Tongue (tissue), 1 donor: ENCODE measurements at regions not wholly inside any gene's neighbourhood (a gene's known extent, or its start where the extent isn't known, plus 50 kb on each side); places are given as distances from the start of the nearest gene placed in this dataset.
"Not testable (repeated sequence)": the region's sequence is repeated elsewhere in the genome, so short reads cannot be mapped to it uniquely, and the experiment has no call there.

Experiments
- DNase-seq: peaks from one replicate; pipeline ENCODE4 v3.0.0-alpha.2; 2015

- no peak for DNase-seq
Observed at GRCh38 chr10:44267007-44267406, 117.9 kb downstream of the CXCL12 start.

DNA sequence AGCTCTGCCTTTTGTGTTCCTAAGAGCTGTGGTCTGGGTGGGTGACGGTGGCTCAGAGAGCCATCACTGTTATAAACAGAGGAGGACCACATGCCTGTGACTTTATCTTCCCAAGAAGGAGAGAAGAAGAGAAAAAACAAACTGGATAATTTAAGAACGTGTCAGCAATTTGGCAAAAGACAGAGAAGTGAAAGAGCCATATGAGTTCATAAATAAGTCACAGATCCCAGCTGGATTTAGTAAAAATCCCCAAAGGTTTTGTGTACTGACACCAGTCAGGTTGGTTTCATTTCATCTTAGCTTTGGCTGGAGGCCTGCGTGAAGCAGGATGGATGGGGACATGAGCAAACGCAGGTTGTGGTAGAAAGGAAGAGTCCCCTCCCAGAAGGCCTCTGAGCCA is 120.7 kb downstream of the CXCL12 start:
- peak; percentile 28 for DNase-seq

DNA sequence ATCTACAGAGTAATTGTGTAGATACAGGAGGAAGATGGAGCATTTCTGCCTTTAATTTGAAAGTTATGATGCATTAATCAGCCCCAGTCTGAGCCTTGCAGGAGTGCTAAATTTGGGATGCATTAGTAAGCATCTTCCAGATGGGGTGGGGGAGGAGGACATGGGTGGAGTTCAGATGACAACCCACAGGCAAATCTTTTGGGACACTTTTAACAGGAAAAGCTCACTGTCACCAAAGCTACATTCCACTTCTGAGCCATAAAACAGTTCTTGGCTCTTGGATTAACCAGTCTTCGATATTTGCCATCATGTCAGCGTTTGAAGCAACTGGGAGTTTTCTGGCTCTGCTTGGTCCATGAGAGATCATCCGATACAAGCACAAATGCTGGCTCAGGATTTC is 121.1 kb downstream of the CXCL12 start:
- DNase-seq: no peak

DNA sequence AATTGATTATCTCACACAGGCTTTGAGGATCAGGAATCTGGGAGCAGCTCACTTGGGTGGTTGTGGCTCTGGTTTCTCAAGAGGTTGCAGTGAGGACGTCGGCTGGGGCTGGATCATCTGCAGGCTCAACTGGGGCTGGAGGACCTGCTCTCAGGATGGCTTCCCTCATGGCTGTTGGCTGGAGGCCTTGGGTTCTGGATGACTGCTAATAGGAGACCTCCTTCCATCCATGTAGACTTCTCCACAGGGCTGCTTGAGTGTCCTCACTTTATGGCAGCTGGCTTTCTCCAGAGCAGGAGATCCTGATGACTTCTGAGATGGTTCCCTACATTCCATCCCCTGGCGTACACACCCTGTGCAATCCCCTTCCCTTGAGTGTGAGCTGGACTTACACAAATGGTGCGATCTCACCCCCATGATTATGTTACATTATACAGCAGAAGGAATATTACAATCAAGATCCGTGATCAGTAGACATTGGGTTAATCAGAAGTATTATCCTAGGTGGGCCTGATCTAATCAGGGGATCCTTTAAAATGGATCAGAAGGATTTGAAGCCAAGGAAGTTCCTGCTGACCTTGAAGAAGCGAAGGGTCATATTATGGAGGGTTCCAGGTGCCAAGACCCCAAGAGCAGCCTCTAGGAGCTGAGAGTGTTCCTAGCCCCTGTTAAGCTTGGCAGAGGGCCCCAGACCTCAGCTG is 122.2 kb downstream of the CXCL12 start:
- no peak for DNase-seq

DNA sequence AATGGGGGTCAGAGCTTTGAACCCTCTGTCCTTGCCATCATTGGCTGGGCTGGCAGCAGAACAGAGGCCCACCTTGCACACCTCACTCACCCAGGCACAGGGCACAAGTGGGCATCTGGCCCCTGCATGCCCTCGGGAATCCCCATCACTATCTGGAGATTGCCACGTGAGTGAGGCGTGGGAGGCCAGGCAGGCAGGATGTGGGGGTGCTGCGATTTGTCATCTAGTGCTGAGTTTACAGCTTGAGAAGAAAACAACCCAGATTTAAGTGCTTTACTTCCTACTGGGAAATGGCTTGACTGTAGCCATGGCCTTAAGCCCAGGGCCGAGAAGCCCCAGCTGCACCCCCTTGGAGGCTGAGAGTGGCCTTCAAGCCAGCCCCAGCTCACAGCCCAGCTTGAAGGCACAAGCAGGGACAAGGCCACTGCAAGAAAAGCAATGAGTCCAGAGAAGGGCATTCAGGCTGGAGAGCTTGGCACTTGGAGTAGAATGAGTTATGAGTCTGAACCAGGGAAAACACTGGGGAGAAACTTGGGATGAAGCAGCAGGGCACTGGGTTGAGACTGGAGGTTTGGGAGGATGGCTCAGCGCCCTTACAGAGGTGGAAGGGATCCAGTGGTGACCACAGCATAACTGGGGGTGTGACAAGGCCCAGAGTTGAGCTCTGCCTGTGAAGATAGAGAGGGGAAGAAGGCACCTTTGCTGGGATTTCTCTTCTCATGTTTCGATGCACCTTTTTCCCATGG is 123.0 kb downstream of the CXCL12 start:
- DNase-seq: no peak

DNA sequence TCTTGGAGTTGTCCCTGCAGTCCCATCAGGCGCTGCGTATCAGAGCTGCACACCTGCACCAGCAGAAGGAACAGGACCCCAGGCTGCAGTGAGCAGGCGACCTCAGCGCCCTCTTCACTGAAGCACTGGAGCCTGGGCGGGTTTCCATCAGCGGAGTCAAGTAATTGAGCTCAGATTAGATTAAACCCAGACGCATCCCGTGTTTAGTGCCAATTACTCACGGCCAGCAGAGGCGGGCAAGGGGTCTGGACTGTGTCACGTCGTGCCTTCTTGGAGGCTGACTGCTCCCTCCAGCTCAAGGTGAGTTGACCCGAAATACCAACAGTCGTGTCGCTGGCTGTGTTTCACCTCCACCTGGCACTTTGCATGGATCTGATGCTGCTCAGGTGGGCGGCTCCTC is 123.6 kb downstream of the CXCL12 start:
- peak; percentile 38 for DNase-seq

GRCh38 chr10:44260286-44260928 is 124.5 kb downstream of the CXCL12 start:
- DNase-seq: no peak

- DNase-seq: no peak
Observed at GRCh38 chr10:44259090-44259874, 125.6 kb downstream of the CXCL12 start.

GRCh38 chr10:44258460-44259089 is 126.3 kb downstream of the CXCL12 start:
- no peak for DNase-seq

DNA sequence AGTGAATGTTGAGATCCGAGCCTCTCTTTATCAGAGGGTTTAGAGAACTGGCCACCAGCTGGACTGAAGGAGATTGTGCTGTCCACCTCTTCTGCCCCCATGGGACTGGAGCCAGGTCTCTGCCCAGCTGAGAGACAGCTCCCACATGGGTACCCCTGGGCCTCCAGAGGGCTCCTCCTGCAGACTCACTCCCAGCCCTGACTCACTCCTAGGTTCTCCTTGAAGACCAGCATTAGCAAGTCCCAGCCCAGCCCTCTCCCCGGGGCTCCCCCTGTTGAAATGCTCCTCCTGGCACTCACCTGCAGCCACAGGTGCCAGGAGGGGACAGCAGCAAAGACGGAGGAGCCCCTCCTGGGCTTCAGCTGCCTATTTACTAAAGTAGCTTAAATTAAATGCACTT is 126.9 kb downstream of the CXCL12 start:
- DNase-seq: no peak

- DNase-seq: peak; percentile 73
Observed at GRCh38 chr10:44253769-44254462, 131.0 kb downstream of the CXCL12 start.

DNA sequence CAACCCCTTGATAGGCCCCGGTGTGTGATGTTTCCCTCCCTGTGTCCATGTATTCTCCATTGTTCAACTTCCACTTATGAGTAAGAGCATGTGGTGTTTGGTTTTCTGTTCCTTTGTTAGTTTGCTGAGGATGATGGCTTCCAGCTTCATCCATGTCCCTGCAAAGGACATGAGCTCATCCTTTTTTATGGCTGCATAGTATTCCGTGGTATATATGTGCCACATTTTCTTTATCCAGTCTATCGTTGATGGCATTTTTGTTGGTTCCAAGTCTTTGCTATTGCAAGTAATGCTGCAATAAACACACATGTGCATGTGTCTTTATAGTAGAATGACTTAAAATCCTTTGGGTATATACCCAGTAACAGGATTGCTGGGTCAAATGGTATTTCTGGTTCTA is 132.3 kb downstream of the CXCL12 start:
- DNase-seq: not testable (repeated sequence)

DNA sequence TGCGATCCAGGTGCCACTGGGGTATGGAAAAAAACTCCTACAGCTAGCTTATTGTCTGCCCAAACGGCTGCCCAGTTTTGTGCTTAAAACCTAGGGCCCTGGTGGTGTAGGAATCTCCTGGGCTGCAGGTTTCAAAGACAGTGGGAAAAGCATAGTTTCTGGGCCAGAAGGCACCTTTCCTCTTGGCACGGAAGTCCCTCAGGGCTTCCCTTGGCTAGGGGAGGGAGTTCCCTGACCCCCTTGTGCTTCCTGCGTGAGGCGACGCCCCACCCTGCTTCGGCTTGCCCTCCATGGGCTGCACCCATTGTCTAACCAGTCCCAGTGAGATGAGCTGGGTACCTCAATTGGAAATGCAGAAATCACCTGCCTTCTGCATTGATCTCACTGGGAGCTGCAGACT is 135.0 kb downstream of the CXCL12 start:
- not testable (repeated sequence) for DNase-seq

DNA sequence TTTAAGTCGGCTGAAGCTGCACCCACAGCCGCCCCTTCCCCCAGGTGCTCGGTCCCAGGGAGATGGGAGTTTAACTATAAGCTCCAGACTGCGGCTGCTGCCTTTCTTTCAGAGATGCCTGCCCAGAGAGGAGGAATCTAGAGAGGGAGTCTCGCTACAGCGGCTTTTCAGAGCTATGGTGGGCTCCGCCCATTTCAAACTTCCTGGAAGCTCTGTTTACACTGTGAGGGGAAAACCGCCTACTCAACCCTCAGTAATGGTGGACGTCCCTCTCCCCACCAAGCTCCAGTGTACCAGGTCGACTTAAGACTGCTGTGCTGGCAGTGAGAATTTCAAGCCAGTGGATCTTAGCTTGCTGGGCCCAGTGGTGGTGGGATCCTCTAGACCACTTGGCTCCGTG is 135.4 kb downstream of the CXCL12 start:
- no peak for DNase-seq

- DNase-seq: not testable (repeated sequence)
Observed at GRCh38 chr10:44246700-44247099, 138.2 kb downstream of the CXCL12 start.

- DNase-seq: not testable (repeated sequence)
Observed at GRCh38 chr10:44246287-44246686, 138.6 kb downstream of the CXCL12 start.

DNA sequence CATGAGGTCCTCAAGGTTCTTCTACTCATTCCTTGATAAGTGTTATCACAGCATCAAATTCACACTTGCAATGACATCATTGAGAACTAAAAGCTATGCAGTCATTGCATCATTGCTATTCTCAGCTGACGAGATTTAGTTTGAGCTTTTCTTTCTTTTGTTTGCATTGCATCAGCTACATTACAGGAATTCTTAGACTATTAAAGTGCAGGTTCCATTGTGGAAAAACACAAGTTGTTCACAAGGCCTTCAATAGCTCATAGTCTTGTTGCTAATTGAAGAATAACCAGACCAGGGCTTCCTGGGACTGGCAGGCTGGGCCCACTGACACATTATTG is 139.3 kb downstream of the CXCL12 start:
- no peak for DNase-seq

- DNase-seq: no peak
Observed at GRCh38 chr10:44244745-44245600, 139.9 kb downstream of the CXCL12 start.

DNA sequence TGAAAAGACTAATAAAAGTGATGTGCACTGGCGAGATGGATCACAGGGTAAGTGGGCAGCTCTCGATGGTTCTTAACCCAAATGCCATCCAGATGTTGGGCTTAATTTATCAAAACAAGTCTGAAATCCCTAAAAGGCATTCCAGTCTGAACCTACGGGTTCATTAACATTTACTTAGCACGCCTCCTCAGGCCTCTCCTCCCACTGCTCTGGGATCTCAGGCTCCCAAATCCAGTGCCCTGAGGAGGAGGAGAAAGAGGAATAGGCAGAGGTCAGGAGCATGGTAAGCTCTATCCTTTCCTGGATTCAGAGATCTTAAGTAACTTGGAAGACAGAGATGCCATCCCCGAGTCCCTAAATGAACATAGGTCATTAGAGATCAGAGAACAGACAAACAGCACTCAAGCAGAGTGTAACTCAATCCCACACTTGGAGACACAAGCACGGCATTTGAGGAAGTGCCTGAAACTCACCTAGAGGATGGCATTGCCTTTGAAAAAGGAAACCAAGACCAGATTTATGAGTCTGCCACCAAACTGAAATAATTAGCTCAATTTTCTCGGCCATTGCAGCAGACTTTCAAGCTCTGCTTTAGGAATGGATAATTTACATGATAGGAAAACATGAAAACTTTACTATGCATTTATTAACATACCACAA is 140.9 kb downstream of the CXCL12 start:
- DNase-seq: no peak

- no peak for DNase-seq
Observed at GRCh38 chr10:44242826-44243225, 142.1 kb downstream of the CXCL12 start.
